GM18517 (cell line): ENCODE measurements at regions not wholly inside any gene's neighbourhood (a gene's known extent, or its start where the extent isn't known, plus 50 kb on each side); places are given as distances from the start of the nearest gene placed in this dataset.

ENCODE experiments used
- ATAC-seq: cut with Tn5 transposase; IDR thresholded peaks from one replicate; pipeline ENCODE4 v1.9.1; 2021; ENCODE audit warnings: mild to moderate bottlenecking, moderate library complexity; ENCODE audit not compliant: unreplicated experiment

- ATAC-seq, result no peak
Measured at GRCh38 chr2:128548461-128548891, 229.8 kb upstream of the HS6ST1 start.

- no peak for ATAC-seq
Measured at GRCh38 chr2:128549094-128549493, 230.4 kb upstream of the HS6ST1 start.

- no peak for ATAC-seq
Measured at GRCh38 chr2:128549646-128550260, 231.1 kb upstream of the HS6ST1 start.

GRCh38 chr2:128550389-128550788 is 231.7 kb upstream of the HS6ST1 start:
- no peak for ATAC-seq

GRCh38 chr2:128550801-128551416 is 232.2 kb upstream of the HS6ST1 start:
- ATAC-seq, result no peak

GRCh38 chr2:128551435-128551834 is 232.8 kb upstream of the HS6ST1 start:
- ATAC-seq, result no peak

- no peak for ATAC-seq
Measured at GRCh38 chr2:128552141-128552805, 233.6 kb upstream of the HS6ST1 start.

- ATAC-seq, result no peak
Measured at GRCh38 chr2:128552806-128553551, 234.3 kb upstream of the HS6ST1 start.

GRCh38 chr2:128554151-128554769 is 235.6 kb upstream of the HS6ST1 start:
- no peak for ATAC-seq

- no peak for ATAC-seq
Measured at GRCh38 chr2:128555433-128555832, 236.8 kb upstream of the HS6ST1 start.

GRCh38 chr2:128556089-128556488 is 237.4 kb upstream of the HS6ST1 start:
- no peak for ATAC-seq

- ATAC-seq, result no peak
Measured at GRCh38 chr2:128556633-128557032, 238.0 kb upstream of the HS6ST1 start.

- no peak for ATAC-seq
Measured at GRCh38 chr2:128557069-128557468, 238.4 kb upstream of the HS6ST1 start.

- ATAC-seq, result no peak
Measured at GRCh38 chr2:128557831-128558241, 239.2 kb upstream of the HS6ST1 start.

GRCh38 chr2:128558441-128558840 is 239.8 kb upstream of the HS6ST1 start:
- ATAC-seq, result no peak

- no peak for ATAC-seq
Measured at GRCh38 chr2:128558895-128559532, 240.3 kb upstream of the HS6ST1 start.

- ATAC-seq, result no peak
Measured at GRCh38 chr2:128559533-128560515, 241.2 kb upstream of the HS6ST1 start.

GRCh38 chr2:128560718-128561117 is 242.1 kb upstream of the HS6ST1 start:
- no peak for ATAC-seq
